DOHH2 (cell line): ENCODE measurements at regions not wholly inside any gene's neighbourhood (a gene's known extent, or its start where the extent isn't known, plus 50 kb on each side); places are given as distances from the start of the nearest gene placed in this dataset.

ENCODE experiments used
- CTCF ChIP-seq: fragments of 200-600 bp; sonication (generic); IDR thresholded peaks from one replicate; pipeline ENCODE4 v1.5.1; 2014; ENCODE audit warnings: antibody characterized with exemption, mild to moderate bottlenecking, low read depth, low read length; ENCODE audit not compliant: poor library complexity, severe bottlenecking
- EZH2phosphoT487 ChIP-seq: fragments of 200-600 bp; sonication (generic); IDR thresholded peaks from 2 replicates; pipeline ENCODE4 v1.6.1; 2017; ENCODE audit warnings: borderline replicate concordance, mild to moderate bottlenecking, antibody characterized with exemption, low read length, moderate library complexity, mixed read lengths

- TF ChIP-seq CTCF: no peak
- no peak for TF ChIP-seq EZH2phosphoT487
Measured at GRCh38 chr7:17152721-17153120, 145.7 kb upstream of the AHR start.
